SH-SY5Y (cell line): ENCODE measurements at regions not wholly inside any gene's neighbourhood (a gene's known extent, or its start where the extent isn't known, plus 50 kb on each side); places are given as distances from the start of the nearest gene placed in this dataset.

ENCODE experiments used
- GATA2 ChIP-seq: IDR thresholded peaks from 2 replicates; pipeline ENCODE4 v1.6.1; 2011; ENCODE audit warnings: mild to moderate bottlenecking, low read depth, low read length
- GATA3 ChIP-seq: IDR thresholded peaks from 2 replicates; pipeline ENCODE4 v1.6.1; 2011; ENCODE audit warnings: low read depth, mild to moderate bottlenecking, low read length, moderate library complexity

- TF ChIP-seq GATA2 = no peak
- TF ChIP-seq GATA3 = no peak
These were observed 378.0 kb downstream of the TBC1D4 start for GRCh38 chr13:75103976-75104375.

- TF ChIP-seq GATA2 (no peak), GATA3 (no peak)
These were observed 379.8 kb downstream of the TBC1D4 start for GRCh38 chr13:75102001-75102716.

- TF ChIP-seq GATA3 (no peak), GATA2 (no peak)
These were observed 380.6 kb downstream of the TBC1D4 start for GRCh38 chr13:75101348-75101747.

GRCh38 chr13:75092143-75092542 is 389.8 kb downstream of the TBC1D4 start:
- no peak for TF ChIP-seq GATA3
- TF ChIP-seq GATA2 = no peak

GRCh38 chr13:75091718-75092117 is 390.3 kb downstream of the TBC1D4 start:
- no peak for TF ChIP-seq GATA3
- TF ChIP-seq GATA2 = no peak

GRCh38 chr13:75090872-75091615 is 390.9 kb downstream of the TBC1D4 start:
- no peak for TF ChIP-seq GATA3
- no peak for TF ChIP-seq GATA2

- TF ChIP-seq GATA2 (no peak), GATA3 (no peak)
These were observed 393.1 kb downstream of the TBC1D4 start for GRCh38 chr13:75088915-75089314.

- no peak for TF ChIP-seq GATA2
- TF ChIP-seq GATA3 = no peak
These were observed 402.7 kb downstream of the TBC1D4 start for GRCh38 chr13:75079226-75079625.

GRCh38 chr13:75076476-75076875 is 405.5 kb downstream of the TBC1D4 start:
- TF ChIP-seq GATA2 (no peak), GATA3 (no peak)

GRCh38 chr13:75073786-75074185 is 408.2 kb downstream of the TBC1D4 start:
- TF ChIP-seq GATA2 (no peak), GATA3 (no peak)

GRCh38 chr13:75072891-75073290 is 409.1 kb downstream of the TBC1D4 start:
- no peak for TF ChIP-seq GATA2
- no peak for TF ChIP-seq GATA3

- TF ChIP-seq GATA3 = no peak
- TF ChIP-seq GATA2 = no peak
These were observed 409.6 kb downstream of the TBC1D4 start for GRCh38 chr13:75072368-75072767.

GRCh38 chr13:75071796-75072195 is 410.2 kb downstream of the TBC1D4 start:
- TF ChIP-seq GATA2 (no peak), GATA3 (no peak)

GRCh38 chr13:75071395-75071794 is 410.6 kb downstream of the TBC1D4 start:
- no peak for TF ChIP-seq GATA3
- no peak for TF ChIP-seq GATA2

GRCh38 chr13:75061909-75062308 is 420.1 kb downstream of the TBC1D4 start:
- TF ChIP-seq GATA3 (no peak), GATA2 (no peak)
